ENCODE measurements at regions not wholly inside any gene's neighbourhood (a gene's known extent, or its start where the extent isn't known, plus 50 kb on each side); places are given as distances from the start of the nearest gene placed in this dataset.

DNA sequence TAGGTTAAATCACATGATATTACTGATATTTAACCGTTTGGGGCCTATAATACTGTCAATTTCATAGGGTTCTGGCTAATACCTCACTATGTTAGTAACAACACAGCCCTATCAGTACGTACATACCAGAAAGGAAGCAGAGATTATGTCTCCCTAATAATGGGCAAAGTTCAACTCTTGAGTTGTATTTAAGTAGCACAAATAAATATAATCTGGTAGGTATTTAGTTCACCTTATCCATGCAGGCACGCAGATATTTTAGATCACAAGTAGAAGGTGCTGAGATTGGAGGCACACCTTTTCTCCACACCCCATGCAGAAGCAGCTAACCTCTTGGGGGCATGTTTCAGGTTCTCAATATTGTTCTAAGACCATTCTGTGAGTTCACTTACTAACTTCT, 118.9 kb downstream of the IRS1 start:
- H3K36me3 ChIP-seq (ENCODE audit: control insufficient read depth in 4 of 4, insufficient read depth in 3 of 4, low read depth in 1 of 4, low read length in 3 of 4) = no peaks in the 10 kb centered on the region
- 78% methylated on average over 3 of the region's 3 CpGs for WGBS
- no peak for DNase-seq (ENCODE audit: low spot score)
- H3K9me3 ChIP-seq (ENCODE audit: control insufficient read depth in 4 of 4, low read length in 3 of 4) = no peaks in the 10 kb centered on the region
- H3K9ac ChIP-seq (ENCODE audit: low read depth in 1 of 2, low read length in 2 of 2) = no peak overlapping the region
- H3K4me3 ChIP-seq (ENCODE audit: low read depth in 1 of 3, low read length in 3 of 3) = no peak overlapping the region
- no peak overlapping the region for H3K27ac ChIP-seq (ENCODE audit: low read depth in 1 of 2, low read length in 2 of 2)
- TF ChIP-seq HNF4A (conservative IDR thresholded peaks at IDR 0.05) = peak in 1 of 2 donors; percentile 21
- TF ChIP-seq FOXA2 (IDR thresholded peaks at IDR 0.05) = no peak
- no peak for TF ChIP-seq JUND (IDR thresholded peaks at IDR 0.05)
- peaks cover 0 to 12% (median 6%) of the 10 kb centered on the region in 4 donors for H3K4me1 ChIP-seq (ENCODE audit: control insufficient read depth in 4 of 4, insufficient read depth in 4 of 4, low read length in 3 of 4)
- no peaks in the 10 kb centered on the region for H3K27me3 ChIP-seq (ENCODE audit: control insufficient read depth in 4 of 4, insufficient read depth in 4 of 4, low read length in 3 of 4)

DNA sequence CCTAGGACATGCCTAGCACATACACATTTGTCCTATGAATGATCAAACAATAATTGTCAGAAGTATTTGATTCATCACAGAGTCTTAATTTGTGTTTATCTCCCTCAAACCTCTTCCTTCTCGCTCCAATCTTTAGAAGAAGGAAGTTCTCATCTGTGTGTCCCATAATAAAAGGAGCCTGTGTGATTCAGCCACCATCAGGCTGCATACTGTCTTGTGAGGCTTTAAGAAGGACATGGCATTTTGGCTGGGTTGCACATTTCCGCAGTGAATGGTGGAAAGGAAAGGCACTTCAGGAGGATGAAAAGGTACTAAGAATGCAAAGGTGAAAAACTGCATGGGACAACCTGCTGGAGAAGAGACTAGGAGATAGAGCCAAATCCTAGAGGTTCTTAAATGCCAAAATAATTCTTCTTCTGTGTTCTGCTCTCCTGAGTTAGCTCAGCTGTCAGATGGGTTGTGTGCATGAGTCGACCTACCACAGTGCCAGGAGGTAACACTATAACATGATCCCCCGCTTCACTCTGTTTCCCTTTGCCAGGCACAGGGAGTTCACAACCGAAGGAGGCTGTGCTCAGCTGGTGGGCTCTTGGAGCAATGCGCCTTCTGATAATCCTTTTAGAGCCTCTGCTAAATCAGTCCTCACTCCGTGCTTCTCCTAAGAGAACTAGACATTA, 120.1 kb downstream of the IRS1 start:
- WGBS = 91% methylated on average over 7 of the region's 7 CpGs
- Histone ChIP-seq H3K36me3 (ENCODE audit: control insufficient read depth in 4 of 4, insufficient read depth in 3 of 4, low read depth in 1 of 4, low read length in 3 of 4) (no peaks in the 10 kb centered on the region), H3K9ac (ENCODE audit: low read depth in 1 of 2, low read length in 2 of 2) (no peak overlapping the region)

More for the DNA sequence above, 120.1 kb downstream of the IRS1 start:
- no peak for DNase-seq (ENCODE audit: low spot score)
- Histone ChIP-seq H3K4me1 (ENCODE audit: control insufficient read depth in 4 of 4, insufficient read depth in 4 of 4, low read length in 3 of 4) (peaks cover 0 to 12% (median 6%) of the 10 kb centered on the region in 4 donors), H3K27ac (ENCODE audit: low read depth in 1 of 2, low read length in 2 of 2) (no peak overlapping the region), H3K4me3 (ENCODE audit: low read depth in 1 of 3, low read length in 3 of 3) (no peak overlapping the region), H3K27me3 (ENCODE audit: control insufficient read depth in 4 of 4, insufficient read depth in 4 of 4, low read length in 3 of 4) (no peaks in the 10 kb centered on the region), H3K9me3 (ENCODE audit: control insufficient read depth in 4 of 4, low read length in 3 of 4) (no peaks in the 10 kb centered on the region)
- TF ChIP-seq SP1 (IDR thresholded peaks at IDR 0.05) (no peak), JUND (IDR thresholded peaks at IDR 0.05) (no peak), EGR1 (IDR thresholded peaks at IDR 0.05; ENCODE audit: low read depth in 2 of 2) (no peak), TAF1 (conservative IDR thresholded peaks at IDR 0.05) (no peak), HNF4A (conservative IDR thresholded peaks at IDR 0.05) (no peak), FOXA1 (IDR thresholded peaks at IDR 0.05) (no peak), NR2F2 (IDR thresholded peaks at IDR 0.05) (no peak), RAD21 (IDR thresholded peaks at IDR 0.05) (no peak), HNF4G (IDR thresholded peaks at IDR 0.05) (no peak), YY1 (IDR thresholded peaks at IDR 0.05) (no peak), GABPA (IDR thresholded peaks at IDR 0.05 in 1 of 2, conservative IDR thresholded peaks at IDR 0.05 in 1 of 2) (no peak), RXRA (IDR thresholded peaks at IDR 0.05) (no peak), FOXA2 (IDR thresholded peaks at IDR 0.05) (no peak)
- TF ChIP-seq, protein P1, sequence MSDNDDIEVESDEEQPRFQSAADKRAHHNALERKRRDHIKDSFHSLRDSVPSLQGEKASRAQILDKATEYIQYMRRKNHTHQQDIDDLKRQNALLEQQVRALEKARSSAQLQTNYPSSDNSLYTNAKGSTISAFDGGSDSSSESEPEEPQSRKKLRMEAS (IDR thresholded peaks at IDR 0.05) = no peak
- TF ChIP-seq, protein P2, sequence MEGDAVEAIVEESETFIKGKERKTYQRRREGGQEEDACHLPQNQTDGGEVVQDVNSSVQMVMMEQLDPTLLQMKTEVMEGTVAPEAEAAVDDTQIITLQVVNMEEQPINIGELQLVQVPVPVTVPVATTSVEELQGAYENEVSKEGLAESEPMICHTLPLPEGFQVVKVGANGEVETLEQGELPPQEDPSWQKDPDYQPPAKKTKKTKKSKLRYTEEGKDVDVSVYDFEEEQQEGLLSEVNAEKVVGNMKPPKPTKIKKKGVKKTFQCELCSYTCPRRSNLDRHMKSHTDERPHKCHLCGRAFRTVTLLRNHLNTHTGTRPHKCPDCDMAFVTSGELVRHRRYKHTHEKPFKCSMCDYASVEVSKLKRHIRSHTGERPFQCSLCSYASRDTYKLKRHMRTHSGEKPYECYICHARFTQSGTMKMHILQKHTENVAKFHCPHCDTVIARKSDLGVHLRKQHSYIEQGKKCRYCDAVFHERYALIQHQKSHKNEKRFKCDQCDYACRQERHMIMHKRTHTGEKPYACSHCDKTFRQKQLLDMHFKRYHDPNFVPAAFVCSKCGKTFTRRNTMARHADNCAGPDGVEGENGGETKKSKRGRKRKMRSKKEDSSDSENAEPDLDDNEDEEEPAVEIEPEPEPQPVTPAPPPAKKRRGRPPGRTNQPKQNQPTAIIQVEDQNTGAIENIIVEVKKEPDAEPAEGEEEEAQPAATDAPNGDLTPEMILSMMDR (IDR thresholded peaks at IDR 0.05; ENCODE audit: low read depth, low read length, missing input control) = no peak
- TF ChIP-seq, protein P3, sequence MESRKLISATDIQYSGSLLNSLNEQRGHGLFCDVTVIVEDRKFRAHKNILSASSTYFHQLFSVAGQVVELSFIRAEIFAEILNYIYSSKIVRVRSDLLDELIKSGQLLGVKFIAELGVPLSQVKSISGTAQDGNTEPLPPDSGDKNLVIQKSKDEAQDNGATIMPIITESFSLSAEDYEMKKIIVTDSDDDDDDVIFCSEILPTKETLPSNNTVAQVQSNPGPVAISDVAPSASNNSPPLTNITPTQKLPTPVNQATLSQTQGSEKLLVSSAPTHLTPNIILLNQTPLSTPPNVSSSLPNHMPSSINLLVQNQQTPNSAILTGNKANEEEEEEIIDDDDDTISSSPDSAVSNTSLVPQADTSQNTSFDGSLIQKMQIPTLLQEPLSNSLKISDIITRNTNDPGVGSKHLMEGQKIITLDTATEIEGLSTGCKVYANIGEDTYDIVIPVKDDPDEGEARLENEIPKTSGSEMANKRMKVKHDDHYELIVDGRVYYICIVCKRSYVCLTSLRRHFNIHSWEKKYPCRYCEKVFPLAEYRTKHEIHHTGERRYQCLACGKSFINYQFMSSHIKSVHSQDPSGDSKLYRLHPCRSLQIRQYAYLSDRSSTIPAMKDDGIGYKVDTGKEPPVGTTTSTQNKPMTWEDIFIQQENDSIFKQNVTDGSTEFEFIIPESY (IDR thresholded peaks at IDR 0.05) = no peak
- TF ChIP-seq, protein P4, sequence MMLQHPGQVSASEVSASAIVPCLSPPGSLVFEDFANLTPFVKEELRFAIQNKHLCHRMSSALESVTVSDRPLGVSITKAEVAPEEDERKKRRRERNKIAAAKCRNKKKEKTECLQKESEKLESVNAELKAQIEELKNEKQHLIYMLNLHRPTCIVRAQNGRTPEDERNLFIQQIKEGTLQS (IDR thresholded peaks at IDR 0.05) = no peak

Measured in liver (tissue), 8 donors.